Skeletal muscle satellite cell (primary cell): ENCODE measurements at regions not wholly inside any gene's neighbourhood (a gene's known extent, or its start where the extent isn't known, plus 50 kb on each side); places are given as distances from the start of the nearest gene placed in this dataset.

Source experiments
- H3K27me3 ChIP-seq: 2 replicates; pipeline ENCODE4 v1.7.0; 2013; ENCODE audit warnings: low read length; ENCODE audit not compliant: control insufficient read depth, insufficient read depth
- H3K36me3 ChIP-seq: 2 replicates; pipeline ENCODE4 v1.7.0; 2013; ENCODE audit warnings: mild to moderate bottlenecking, control low read depth, low read length; ENCODE audit not compliant: insufficient read depth
- H3K4me1 ChIP-seq: 2 replicates; pipeline ENCODE4 v1.7.0; 2013; ENCODE audit warnings: low read length; ENCODE audit not compliant: control insufficient read depth, insufficient read depth
- H3K4me2 ChIP-seq: 2 replicates; pipeline ENCODE4 v1.7.0; 2013; ENCODE audit warnings: mild to moderate bottlenecking, low read length
- H3K4me3 ChIP-seq: 2 replicates; pipeline ENCODE4 v1.7.0; 2013; ENCODE audit warnings: low read length
- H3K9ac ChIP-seq: 2 replicates; pipeline ENCODE4 v1.7.0; 2013; ENCODE audit warnings: mild to moderate bottlenecking, low read depth, low read length, moderate library complexity
- H3K9me3 ChIP-seq: replicated peaks from 2 replicates; pipeline ENCODE4 v1.7.0; 2013; ENCODE audit warnings: mild to moderate bottlenecking, control low read depth, low read length

DNA sequence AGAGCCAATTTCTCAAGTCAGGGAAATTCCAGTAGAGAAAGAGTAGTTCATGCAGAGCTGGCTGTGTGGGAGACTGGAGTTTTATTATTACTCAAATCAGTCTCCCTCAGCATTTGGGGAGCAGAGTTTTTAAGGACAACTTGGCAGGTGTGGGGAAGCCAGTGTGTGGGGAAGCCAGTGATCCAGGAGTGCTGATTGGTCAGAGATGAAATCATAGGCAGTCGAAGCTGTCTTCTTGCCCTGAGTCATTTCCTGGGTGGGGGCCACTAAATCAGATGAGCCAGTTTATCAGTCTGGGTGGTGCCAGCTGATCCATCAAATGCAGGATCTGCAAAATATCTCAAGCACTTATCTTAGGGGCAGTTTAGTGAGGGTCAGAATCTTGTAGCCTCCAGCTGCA lies 194.6 kb upstream of the NRG3 start:
- Histone ChIP-seq H3K4me2 (no peak overlapping the region), H3K4me1 (no peaks in the 10 kb centered on the region), H3K36me3 (no peaks in the 10 kb centered on the region), H3K4me3 (no peak overlapping the region), H3K27me3 (no peaks in the 10 kb centered on the region), H3K9ac (no peak overlapping the region), H3K9me3 (peaks cover 7% of the 10 kb centered on the region)

DNA sequence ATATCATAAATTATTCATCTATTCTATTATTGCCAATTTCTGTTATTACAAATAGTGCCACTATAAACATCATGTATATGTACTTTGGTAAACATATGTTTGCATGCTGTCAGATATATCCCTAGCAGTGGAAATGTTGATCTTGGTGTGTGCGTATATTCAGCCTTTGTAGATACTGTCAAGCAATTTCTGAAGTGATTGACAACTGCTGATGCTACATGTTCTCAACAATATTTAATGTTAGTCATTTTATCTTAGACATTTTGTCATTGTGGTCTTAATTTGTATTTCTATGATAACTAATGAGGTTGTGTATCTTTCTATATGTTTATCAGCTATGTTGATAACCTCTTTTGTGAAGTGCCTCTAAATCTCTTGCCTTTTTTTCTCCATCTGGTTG lies 186.5 kb upstream of the NRG3 start:
- no peaks in the 10 kb centered on the region for H3K27me3 ChIP-seq
- H3K4me3 ChIP-seq: no peak overlapping the region
- no peaks in the 10 kb centered on the region for H3K4me1 ChIP-seq
- H3K9me3 ChIP-seq: peaks cover 4% of the 10 kb centered on the region
- H3K9ac ChIP-seq: no peak overlapping the region
- H3K36me3 ChIP-seq: no peaks in the 10 kb centered on the region
- H3K4me2 ChIP-seq: no peak overlapping the region

DNA sequence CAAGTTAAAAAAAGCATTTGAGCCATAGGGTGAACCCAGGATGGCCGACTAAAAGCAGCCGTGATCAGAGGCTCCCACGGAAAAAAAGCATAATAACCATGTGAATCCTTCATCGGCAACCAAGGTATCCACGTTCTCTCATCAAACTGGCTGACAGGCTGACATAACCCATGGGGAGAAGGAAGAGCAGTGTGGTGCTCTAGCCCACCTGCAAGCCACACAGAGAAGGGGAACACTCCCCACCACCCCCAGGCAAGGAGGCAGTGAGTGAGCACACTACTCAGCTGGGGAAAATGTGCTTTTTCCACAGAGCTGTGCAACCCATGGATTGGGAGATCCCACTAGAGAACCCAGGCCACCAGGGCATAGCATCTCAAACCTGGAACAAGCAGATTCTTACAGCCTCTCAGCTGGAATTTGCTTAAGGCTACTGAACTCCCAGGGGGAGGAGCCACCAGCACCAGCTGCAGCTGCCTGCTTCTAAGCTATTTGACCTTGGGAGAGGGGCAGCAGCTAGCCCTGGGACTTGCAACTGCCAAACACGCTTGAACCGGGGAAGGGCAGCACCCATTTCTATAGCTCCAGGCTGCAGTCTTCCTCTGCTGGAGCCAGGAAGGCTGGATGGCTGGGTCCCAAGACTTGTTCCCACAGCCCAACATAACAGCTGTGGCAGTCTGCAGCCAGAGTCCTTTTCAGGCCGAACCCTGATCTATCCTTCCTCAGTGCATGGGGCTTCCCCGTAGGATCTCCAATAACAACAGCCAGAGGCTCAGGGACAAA lies 178.2 kb upstream of the NRG3 start:
- Histone ChIP-seq H3K4me3 (no peak overlapping the region), H3K27me3 (no peaks in the 10 kb centered on the region), H3K9ac (no peak overlapping the region), H3K4me2 (no peak overlapping the region), H3K36me3 (no peaks in the 10 kb centered on the region), H3K9me3 (no peaks in the 10 kb centered on the region), H3K4me1 (no peaks in the 10 kb centered on the region)

DNA sequence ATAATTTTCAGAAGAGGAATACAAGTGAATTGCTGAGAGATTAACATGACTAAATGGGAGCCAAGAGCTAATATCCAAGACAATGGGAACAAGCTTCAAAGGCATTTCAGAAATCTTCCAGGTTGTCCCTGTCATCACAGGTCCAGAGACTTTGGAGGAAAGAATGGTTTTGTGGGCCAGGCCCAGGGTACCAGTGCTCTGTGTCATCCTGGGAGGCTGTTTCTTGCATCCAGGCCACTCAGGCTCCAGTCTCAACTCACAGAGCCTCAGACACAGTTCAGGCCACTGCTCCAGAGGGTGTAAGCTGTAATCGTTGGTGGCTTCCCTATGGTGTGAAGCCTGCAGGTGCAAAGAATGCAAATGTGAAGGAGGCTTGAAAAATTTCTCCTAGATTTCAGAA lies 170.4 kb upstream of the NRG3 start:
- no peak overlapping the region for H3K4me3 ChIP-seq
- no peaks in the 10 kb centered on the region for H3K36me3 ChIP-seq
- H3K27me3 ChIP-seq: no peaks in the 10 kb centered on the region
- H3K9me3 ChIP-seq: peaks cover 3% of the 10 kb centered on the region
- no peak overlapping the region for H3K9ac ChIP-seq
- no peaks in the 10 kb centered on the region for H3K4me1 ChIP-seq
- H3K4me2 ChIP-seq: no peak overlapping the region

DNA sequence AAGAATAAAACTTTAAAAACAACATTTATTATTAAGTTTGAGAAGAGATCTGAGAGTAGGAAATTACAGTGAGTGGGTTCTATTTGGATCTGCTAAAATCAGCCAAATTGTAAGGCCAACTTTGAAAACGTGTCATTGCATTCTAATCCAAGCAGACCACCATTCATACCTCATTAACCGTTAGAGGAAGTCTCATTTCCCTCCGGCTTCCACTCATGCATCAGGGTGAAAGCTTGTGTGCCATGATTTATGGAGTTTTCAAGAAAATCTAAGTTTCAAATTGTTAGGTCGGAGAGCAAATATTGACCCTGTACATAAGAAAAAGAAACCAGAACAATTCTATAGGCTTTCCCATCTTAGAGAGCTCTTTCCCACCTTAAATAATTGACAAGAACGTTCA lies 166.6 kb upstream of the NRG3 start:
- Histone ChIP-seq H3K9ac (no peak overlapping the region), H3K4me2 (no peak overlapping the region), H3K4me1 (no peaks in the 10 kb centered on the region), H3K4me3 (no peak overlapping the region), H3K36me3 (no peaks in the 10 kb centered on the region), H3K27me3 (no peaks in the 10 kb centered on the region), H3K9me3 (peaks cover 3% of the 10 kb centered on the region)

DNA sequence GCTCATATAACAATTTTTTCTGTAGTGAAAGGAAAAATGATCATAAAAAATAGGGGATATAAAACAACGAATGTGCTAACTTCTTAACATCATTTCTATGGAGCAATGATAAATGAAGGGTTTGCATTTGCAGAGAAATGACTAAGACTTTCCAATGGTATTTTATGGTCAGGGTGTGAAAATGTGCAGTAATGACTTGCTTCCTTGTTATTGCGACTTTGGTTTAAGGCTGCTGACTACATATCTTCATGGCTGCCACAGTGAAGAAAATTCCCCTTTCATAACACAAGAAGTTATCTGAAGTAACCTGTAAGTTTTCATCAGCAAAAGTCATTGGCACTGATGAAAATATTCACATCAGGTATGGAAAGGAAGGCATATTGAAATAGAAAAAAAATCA lies 166.1 kb upstream of the NRG3 start:
- Histone ChIP-seq H3K9ac (no peak overlapping the region), H3K4me3 (no peak overlapping the region), H3K36me3 (no peaks in the 10 kb centered on the region), H3K27me3 (no peaks in the 10 kb centered on the region), H3K9me3 (peaks cover 2% of the 10 kb centered on the region), H3K4me2 (no peak overlapping the region), H3K4me1 (no peaks in the 10 kb centered on the region)

DNA sequence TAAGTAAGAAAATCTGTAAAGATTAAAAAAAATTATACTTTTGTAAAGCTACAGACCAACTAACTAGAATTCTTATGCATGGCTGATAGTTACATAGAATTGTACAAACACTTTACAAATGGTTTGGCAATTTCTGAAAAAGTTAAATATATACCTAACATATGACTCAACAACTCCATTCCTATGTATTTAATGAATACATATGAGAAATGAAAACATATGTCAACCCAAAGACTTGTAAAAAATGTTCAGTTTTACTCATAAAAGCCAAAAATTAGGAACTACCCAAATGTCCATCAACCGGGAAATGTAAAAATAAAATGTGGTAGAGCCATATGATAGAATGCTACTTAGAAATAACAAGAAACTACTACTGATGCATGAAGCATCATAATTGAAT lies 152.6 kb upstream of the NRG3 start:
- Histone ChIP-seq H3K9ac (no peak overlapping the region), H3K36me3 (no peaks in the 10 kb centered on the region), H3K27me3 (no peaks in the 10 kb centered on the region), H3K4me2 (no peak overlapping the region), H3K9me3 (peaks cover 3% of the 10 kb centered on the region), H3K4me3 (no peak overlapping the region), H3K4me1 (no peaks in the 10 kb centered on the region)

DNA sequence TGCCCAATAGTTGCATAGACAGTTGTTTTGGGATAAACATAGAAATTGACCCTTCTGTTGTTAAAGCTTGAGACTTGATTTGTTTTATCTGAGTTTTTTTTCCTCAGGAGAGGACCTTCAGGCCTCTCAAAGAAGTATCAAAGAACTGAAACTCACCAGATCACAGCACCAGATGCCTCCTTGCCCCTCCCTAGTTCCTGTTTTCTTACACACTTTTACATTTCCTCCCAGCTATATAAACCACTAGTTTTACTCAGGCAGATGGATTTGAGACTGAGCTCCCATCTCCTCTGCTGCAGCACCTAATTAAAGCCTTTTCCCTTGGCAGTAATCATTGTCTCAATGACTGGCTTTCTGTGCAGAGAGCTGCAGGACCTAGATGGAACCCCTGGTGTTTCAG lies 150.6 kb upstream of the NRG3 start:
- Histone ChIP-seq H3K27me3 (no peaks in the 10 kb centered on the region), H3K4me3 (no peak overlapping the region), H3K9ac (no peak overlapping the region), H3K36me3 (no peaks in the 10 kb centered on the region), H3K9me3 (peaks cover 2% of the 10 kb centered on the region), H3K4me1 (no peaks in the 10 kb centered on the region), H3K4me2 (no peak overlapping the region)

DNA sequence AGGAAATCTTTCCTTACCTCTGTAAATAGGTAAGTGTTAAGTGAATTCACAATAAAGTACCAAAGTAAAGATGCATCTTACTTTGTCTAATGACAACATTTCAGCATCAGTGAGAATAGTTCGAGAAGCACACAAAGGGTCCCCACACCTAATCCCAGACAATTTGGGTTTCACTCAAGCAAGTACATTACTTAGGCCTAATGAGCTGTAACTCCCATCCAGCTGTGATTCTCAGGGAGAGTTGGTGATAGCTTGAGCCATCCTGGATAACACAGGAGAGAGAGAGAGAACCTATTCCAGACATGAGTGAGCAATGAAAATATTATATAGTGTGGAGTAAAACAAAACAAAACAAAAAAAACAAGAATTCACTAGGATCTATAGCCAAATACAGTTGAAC lies 149.1 kb upstream of the NRG3 start:
- H3K4me3 ChIP-seq: no peak overlapping the region
- H3K4me2 ChIP-seq: no peak overlapping the region
- no peaks in the 10 kb centered on the region for H3K9me3 ChIP-seq
- H3K27me3 ChIP-seq: no peaks in the 10 kb centered on the region
- no peaks in the 10 kb centered on the region for H3K36me3 ChIP-seq
- no peak overlapping the region for H3K9ac ChIP-seq
- no peaks in the 10 kb centered on the region for H3K4me1 ChIP-seq

DNA sequence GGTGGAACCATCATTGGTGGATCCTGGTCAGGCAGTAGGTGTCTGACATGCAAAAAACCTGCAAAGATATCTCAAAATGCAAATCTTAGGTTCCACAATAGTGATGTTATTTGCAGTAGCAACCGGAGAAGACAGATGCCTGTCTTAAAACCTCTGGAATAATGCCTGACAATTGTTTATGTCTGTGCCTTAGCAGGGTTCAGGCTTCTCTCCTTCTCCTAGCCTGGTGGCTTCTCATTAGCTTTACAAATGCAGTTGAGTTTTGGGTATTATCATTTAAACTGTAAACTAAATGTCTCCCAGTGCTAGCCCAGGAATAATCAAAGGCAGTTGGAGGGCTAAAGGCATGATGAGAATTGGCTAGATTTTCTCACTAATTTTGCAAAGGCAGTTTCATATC lies 146.3 kb upstream of the NRG3 start:
- Histone ChIP-seq H3K4me1 (no peaks in the 10 kb centered on the region), H3K27me3 (no peaks in the 10 kb centered on the region), H3K4me3 (no peak overlapping the region), H3K4me2 (no peak overlapping the region), H3K36me3 (no peaks in the 10 kb centered on the region), H3K9me3 (no peaks in the 10 kb centered on the region), H3K9ac (no peak overlapping the region)

DNA sequence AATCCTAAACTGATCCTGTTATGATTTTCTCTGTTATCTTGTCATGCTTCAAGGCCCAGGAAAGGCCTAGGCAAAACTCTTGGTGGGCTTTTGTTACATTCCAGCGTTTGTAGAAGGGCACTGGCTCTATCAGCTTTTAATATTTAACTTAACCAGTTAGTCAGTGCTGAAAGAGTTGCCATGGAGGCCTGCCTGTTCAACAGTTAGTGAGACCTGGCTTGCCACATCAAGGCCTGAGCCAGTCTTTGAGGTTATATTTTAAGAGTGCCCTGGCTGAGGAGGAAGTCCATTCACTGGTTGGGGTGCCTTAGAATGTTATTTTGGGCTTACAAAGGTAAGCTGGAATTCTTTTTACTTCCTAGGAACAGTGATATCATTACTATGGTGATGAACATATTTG lies 144.1 kb upstream of the NRG3 start:
- H3K4me3 ChIP-seq: no peak overlapping the region
- H3K27me3 ChIP-seq: no peaks in the 10 kb centered on the region
- no peaks in the 10 kb centered on the region for H3K36me3 ChIP-seq
- no peaks in the 10 kb centered on the region for H3K4me1 ChIP-seq
- no peak overlapping the region for H3K9ac ChIP-seq
- H3K9me3 ChIP-seq: no peaks in the 10 kb centered on the region
- H3K4me2 ChIP-seq: no peak overlapping the region

DNA sequence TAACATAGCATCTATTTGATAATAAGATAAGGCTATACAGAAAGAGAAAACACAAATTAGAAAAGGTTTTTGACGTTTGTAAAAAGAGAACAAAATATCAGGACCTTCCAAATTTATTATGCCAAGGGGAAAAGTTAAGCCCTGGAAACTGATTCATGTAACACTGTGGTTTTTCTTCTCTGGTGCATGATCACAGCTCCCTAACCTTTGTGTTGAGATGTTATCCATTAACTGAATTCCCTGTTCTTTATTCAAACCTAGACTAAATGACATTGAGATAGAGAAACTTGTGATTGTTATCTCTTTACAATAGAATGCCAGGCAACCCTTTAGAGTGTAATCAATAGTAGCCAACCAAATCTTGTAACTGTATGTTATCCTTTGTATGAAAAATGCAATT lies 141.5 kb upstream of the NRG3 start:
- Histone ChIP-seq H3K4me2 (no peak overlapping the region), H3K4me3 (no peak overlapping the region), H3K27me3 (no peaks in the 10 kb centered on the region), H3K4me1 (no peaks in the 10 kb centered on the region), H3K9me3 (no peaks in the 10 kb centered on the region), H3K36me3 (no peaks in the 10 kb centered on the region), H3K9ac (no peak overlapping the region)
